GM06990 (cell line): ENCODE measurements at regions not wholly inside any gene's neighbourhood (a gene's known extent, or its start where the extent isn't known, plus 50 kb on each side); places are given as distances from the start of the nearest gene placed in this dataset.

ENCODE experiments used
- DNase-seq: peaks from one replicate; pipeline ENCODE4 v3.0.0-alpha.2; 2011; ENCODE audit not compliant: insufficient read length; ENCODE audit errors: extremely low read depth
- H3K27me3 ChIP-seq: replicated peaks from 2 replicates; pipeline ENCODE4 v1.6.0; 2011; ENCODE audit warnings: low read length; ENCODE audit not compliant: control insufficient read depth, insufficient read depth
- H3K36me3 ChIP-seq: 2 replicates; pipeline ENCODE4 v1.5.1; 2011; ENCODE audit warnings: low read length; ENCODE audit not compliant: control insufficient read depth, insufficient read depth
- H3K4me3 ChIP-seq: replicated peaks from 2 replicates; pipeline ENCODE4 v1.5.1; 2011; ENCODE audit warnings: low read depth, mild to moderate bottlenecking, control low read depth, low read length
- TF ChIP-seq, protein P1 (sequence below): IDR thresholded peaks from 2 replicates; pipeline ENCODE4 v1.5.1; 2011; ENCODE audit warnings: low read length, control low read depth, mild to moderate bottlenecking, inconsistent platforms; ENCODE audit not compliant: insufficient read depth, poor library complexity, severe bottlenecking

DNA sequence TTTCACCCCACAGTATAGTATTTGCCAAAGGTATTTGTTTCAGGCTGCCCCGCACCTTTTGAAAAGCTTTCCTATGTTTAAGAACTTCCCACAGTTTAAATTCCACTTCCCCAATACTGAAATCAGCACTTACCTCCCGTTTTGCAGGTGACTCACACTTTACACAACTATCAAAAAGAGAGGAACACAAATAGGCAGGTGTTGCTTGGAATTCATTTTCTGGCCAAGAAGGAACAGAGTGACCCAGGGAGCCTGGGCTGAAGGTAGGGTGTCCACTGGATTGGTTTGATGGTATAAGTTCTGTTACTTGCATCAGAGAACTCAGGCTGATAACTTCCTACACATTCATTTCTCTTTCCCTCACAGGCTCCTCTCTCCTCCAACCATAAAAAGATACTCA, 60.1 kb upstream of the SLC30A5 start:
- Histone ChIP-seq H3K27me3 (no peaks in the 10 kb centered on the region), H3K36me3 (no peaks in the 10 kb centered on the region), H3K4me3 (no peak overlapping the region)
- TF ChIP-seq, protein P1, sequence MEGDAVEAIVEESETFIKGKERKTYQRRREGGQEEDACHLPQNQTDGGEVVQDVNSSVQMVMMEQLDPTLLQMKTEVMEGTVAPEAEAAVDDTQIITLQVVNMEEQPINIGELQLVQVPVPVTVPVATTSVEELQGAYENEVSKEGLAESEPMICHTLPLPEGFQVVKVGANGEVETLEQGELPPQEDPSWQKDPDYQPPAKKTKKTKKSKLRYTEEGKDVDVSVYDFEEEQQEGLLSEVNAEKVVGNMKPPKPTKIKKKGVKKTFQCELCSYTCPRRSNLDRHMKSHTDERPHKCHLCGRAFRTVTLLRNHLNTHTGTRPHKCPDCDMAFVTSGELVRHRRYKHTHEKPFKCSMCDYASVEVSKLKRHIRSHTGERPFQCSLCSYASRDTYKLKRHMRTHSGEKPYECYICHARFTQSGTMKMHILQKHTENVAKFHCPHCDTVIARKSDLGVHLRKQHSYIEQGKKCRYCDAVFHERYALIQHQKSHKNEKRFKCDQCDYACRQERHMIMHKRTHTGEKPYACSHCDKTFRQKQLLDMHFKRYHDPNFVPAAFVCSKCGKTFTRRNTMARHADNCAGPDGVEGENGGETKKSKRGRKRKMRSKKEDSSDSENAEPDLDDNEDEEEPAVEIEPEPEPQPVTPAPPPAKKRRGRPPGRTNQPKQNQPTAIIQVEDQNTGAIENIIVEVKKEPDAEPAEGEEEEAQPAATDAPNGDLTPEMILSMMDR: no peak
- no peak for DNase-seq

DNA sequence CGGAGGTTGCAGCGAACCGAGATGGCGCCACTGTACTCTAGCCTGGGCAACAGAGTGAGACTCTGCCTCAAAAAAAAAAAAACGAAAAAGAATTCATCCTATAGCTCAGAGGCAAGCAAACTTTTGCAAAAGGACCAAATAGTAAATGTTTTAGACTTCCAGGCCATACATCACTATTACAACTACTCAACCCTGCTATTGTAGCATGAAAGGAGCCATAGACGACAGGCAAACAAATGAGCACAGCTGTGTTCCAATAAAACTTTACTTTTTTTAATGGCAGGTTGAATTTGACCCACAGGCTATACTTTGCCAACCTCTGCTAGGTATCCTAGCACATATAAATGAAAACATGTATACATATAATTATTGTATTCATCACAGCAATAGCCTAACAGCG, 58.9 kb upstream of the SLC30A5 start:
- TF ChIP-seq, protein P1: no peak
- no peaks in the 10 kb centered on the region for H3K36me3 ChIP-seq
- no peaks in the 10 kb centered on the region for H3K27me3 ChIP-seq
- no peak overlapping the region for H3K4me3 ChIP-seq
- DNase-seq: no peak

DNA sequence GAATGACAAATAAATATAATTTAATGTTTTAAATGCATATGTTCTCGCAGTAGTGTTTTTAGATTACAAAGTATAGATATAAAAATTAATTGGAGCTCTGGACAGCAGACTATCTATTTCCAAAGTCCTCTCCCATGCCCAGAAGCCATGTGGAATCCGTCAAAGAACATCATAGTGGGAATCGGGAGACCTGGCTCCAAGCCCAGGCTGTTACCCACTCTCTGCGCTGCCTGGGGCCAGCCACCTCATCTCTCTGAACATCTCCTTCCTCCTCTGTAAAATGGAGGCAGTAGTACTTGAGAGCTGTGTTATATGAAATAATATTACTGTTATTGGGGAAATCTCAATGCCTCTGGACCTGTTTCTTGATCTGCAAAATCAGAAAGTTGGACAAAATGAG, 58.1 kb upstream of the SLC30A5 start:
- TF ChIP-seq, protein P1: no peak
- no peak for DNase-seq
- H3K4me3 ChIP-seq: no peak overlapping the region

DNA sequence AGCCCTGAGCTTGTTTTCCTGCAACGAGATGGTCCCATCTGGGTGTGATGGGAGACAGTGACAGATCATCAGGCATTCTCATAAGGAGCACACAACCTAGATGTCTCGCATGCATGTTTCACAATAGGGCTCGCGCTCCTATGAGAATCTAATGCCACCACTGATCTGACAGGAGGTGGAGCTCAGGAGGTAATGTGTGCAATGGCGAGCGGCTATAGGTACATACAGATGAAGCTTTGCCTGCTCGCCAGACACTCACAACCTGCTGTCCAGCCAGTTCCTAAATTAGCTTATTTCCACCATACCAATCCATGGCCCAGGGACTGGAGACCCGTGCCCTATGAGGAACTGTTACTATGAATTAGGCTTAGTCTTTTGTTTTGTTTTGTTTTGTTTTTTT, 55.3 kb upstream of the SLC30A5 start:
- Histone ChIP-seq H3K36me3 (no peaks in the 10 kb centered on the region), H3K4me3 (no peak overlapping the region), H3K27me3 (no peaks in the 10 kb centered on the region)
- no peak for DNase-seq
- TF ChIP-seq, protein P1: no peak

More for the DNA sequence above, 58.1 kb upstream of the SLC30A5 start:
- Histone ChIP-seq H3K36me3 (no peaks in the 10 kb centered on the region), H3K27me3 (no peaks in the 10 kb centered on the region)

DNA sequence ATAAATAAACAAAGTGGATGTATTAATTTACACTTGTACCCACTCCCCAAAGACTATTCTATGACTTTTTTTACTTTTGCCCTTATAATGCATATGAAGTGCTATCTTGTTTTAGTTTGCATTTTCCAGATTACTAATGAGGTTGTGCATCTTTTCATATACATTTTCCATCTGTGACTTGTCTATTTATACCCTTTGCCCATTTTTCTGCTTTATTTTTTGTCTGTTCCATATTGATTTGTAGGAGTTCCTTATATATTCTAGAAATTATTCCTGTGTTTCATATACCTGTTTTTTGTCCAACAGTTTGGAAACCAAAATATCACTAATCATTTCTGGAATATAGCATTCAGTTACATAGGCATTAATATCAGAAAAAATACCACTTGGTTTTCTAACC, 54.0 kb upstream of the SLC30A5 start:
- DNase-seq: no peak
- Histone ChIP-seq H3K36me3 (no peaks in the 10 kb centered on the region), H3K27me3 (no peaks in the 10 kb centered on the region), H3K4me3 (no peak overlapping the region)
- TF ChIP-seq, protein P1: no peak

DNA sequence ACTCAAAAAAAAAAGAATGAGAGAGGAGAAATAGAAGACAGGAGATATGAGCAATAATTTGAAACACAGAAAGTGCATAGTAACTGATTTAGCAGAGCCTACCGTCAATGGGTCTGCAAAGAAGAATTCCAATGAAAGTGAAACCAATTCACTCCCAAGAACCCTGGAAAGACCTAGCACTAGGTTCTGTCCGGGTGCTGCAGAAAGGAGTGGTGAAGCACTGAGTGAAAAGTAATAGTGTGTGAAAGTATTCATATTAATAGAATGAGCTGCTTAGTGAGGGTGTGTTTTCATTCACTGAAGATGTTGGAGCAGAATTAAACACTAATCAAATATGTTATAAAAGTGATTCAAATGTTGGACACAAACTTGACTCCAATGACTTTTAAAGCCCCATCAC, 51.3 kb upstream of the SLC30A5 start:
- DNase-seq: no peak
- no peak overlapping the region for H3K4me3 ChIP-seq

More for the DNA sequence above, 51.3 kb upstream of the SLC30A5 start:
- TF ChIP-seq, protein P1: no peak
- H3K36me3 ChIP-seq: no peaks in the 10 kb centered on the region
- no peaks in the 10 kb centered on the region for H3K27me3 ChIP-seq
